ENCODE measurements at regions not wholly inside any gene's neighbourhood (a gene's known extent, or its start where the extent isn't known, plus 50 kb on each side); places are given as distances from the start of the nearest gene placed in this dataset.

DNA sequence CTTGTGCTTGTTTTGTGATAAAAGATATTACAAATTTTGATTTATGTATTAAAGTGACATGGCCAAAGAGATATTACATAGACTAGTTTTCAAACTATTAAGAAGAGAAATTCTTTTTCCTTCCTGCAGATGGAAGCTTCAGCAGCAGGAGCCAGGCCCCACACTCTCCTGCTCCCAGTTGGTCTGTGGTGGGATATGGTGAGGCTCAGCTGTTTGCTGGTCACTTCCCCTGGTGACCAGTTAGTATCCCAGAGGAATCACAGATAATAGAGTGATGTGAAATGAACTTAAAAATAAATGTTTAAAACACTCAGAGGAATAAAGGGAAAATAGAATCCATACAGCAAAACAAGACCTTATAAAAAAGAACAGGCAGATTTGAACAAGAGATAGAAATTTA, 154.7 kb downstream of the KTN1 start:
- FAIRE-seq (no peak), DNase-seq (ENCODE audit: low read depth, low spot score) (no peak)
- ChIA-PET POLR2A (no interaction called here), CTCF (interaction anchor here (1.2 to 6.6 kb wide), 8 partner anchors 9 to 752 kb away, joined by 3 to 100 read pairs (median 4); no protein-coding TSS in a partner anchor)
- no peak overlapping the region for H2AFZ ChIP-seq (ENCODE audit: low read depth, low read length)
- H3K36me3 ChIP-seq (ENCODE audit: control insufficient read depth in 2 of 2, extremely low read depth in 1 of 2, insufficient read depth in 2 of 2, low read length in 2 of 2), result no peaks in the 10 kb centered on the region
- TF ChIP-seq POLR2A (IDR thresholded peaks at IDR 0.05; ENCODE audit: low read depth, low read length) (no peak), GATA2 (IDR thresholded peaks at IDR 0.05; ENCODE audit: insufficient read depth, insufficient read length, low read depth, low read length) (no peak), FOS (IDR thresholded peaks at IDR 0.05; ENCODE audit: borderline replicate concordance, insufficient read depth, low read length) (no peak), JUN (IDR thresholded peaks at IDR 0.05; ENCODE audit: borderline replicate concordance, insufficient read depth, insufficient read length, low read depth) (no peak), EZH2 (IDR thresholded peaks at IDR 0.05; ENCODE audit: borderline replicate concordance, low read depth, low read length, severe bottlenecking) (no peak), MYC (IDR thresholded peaks at IDR 0.05; ENCODE audit: low read depth, low read length) (no peak), POLR2AphosphoS5 (IDR thresholded peaks at IDR 0.05; ENCODE audit: insufficient read depth, low read depth, low read length) (no peak)
- TF ChIP-seq, protein P1, sequence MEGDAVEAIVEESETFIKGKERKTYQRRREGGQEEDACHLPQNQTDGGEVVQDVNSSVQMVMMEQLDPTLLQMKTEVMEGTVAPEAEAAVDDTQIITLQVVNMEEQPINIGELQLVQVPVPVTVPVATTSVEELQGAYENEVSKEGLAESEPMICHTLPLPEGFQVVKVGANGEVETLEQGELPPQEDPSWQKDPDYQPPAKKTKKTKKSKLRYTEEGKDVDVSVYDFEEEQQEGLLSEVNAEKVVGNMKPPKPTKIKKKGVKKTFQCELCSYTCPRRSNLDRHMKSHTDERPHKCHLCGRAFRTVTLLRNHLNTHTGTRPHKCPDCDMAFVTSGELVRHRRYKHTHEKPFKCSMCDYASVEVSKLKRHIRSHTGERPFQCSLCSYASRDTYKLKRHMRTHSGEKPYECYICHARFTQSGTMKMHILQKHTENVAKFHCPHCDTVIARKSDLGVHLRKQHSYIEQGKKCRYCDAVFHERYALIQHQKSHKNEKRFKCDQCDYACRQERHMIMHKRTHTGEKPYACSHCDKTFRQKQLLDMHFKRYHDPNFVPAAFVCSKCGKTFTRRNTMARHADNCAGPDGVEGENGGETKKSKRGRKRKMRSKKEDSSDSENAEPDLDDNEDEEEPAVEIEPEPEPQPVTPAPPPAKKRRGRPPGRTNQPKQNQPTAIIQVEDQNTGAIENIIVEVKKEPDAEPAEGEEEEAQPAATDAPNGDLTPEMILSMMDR (IDR thresholded peaks at IDR 0.05; ENCODE audit: extremely low read depth in 1 of 2, insufficient read depth in 1 of 2, low read depth in 1 of 2, low read length in 2 of 2), result no peak
- TF ChIP-seq, protein P2, sequence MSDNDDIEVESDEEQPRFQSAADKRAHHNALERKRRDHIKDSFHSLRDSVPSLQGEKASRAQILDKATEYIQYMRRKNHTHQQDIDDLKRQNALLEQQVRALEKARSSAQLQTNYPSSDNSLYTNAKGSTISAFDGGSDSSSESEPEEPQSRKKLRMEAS (IDR thresholded peaks at IDR 0.05; ENCODE audit: insufficient read depth, insufficient read length), result no peak
- dilution Hi-C loops (cut with MboI; ENCODE audit: extremely low pct_ligation_motif_present, low sequenced_read_pairs) (no loop called here), intact Hi-C loops (cut with micrococcal nuclease) (loop anchor here (5.0 kb wide), 2 partner anchors 108 to 178 kb away; no protein-coding TSS in a partner anchor)
- H3K9me3 ChIP-seq (replicated peaks; ENCODE audit: control insufficient read depth, insufficient read depth, low read length), result no peaks in the 10 kb centered on the region
- no peaks in the 10 kb centered on the region for H3K27me3 ChIP-seq (ENCODE audit: control insufficient read depth in 2 of 2, insufficient read depth in 2 of 2, low read length in 2 of 2)
- H3K9me1 ChIP-seq (replicated peaks; ENCODE audit: control insufficient read depth, extremely low read depth, insufficient read depth, low read length), result no peaks in the 10 kb centered on the region
- no peaks in the 10 kb centered on the region for H3K4me1 ChIP-seq (ENCODE audit: control insufficient read depth, extremely low read depth, insufficient read depth, low read length)
- H3K27ac ChIP-seq (ENCODE audit: insufficient read depth, low read depth, low read length), result no peak overlapping the region
- no peak overlapping the region for H3K4me3 ChIP-seq (replicated peaks in 1 of 3; ENCODE audit: insufficient read depth in 1 of 3, low read depth in 1 of 3, low read length in 3 of 3)
- H3K79me2 ChIP-seq (ENCODE audit: control insufficient read depth, insufficient read depth, low read length), result no peaks in the 10 kb centered on the region
- H3K4me2 ChIP-seq (ENCODE audit: insufficient read depth, low read length), result no peak overlapping the region
- no peaks in the 10 kb centered on the region for H4K20me1 ChIP-seq (replicated peaks; ENCODE audit: control insufficient read depth, extremely low read depth, insufficient read depth, low read length)
- H3K9ac ChIP-seq (replicated peaks; ENCODE audit: extremely low read depth, insufficient read depth, low read length), result no peak overlapping the region
- no TSS peak for BruUV-seq (replicated peaks)
